Stimulated activated CD4-positive, alpha-beta T cell treated with anti-CD3 and anti-CD28 coated beads, TNF-alpha, amount 100 ng/mL, for 4 hours (primary cell): ENCODE measurements at regions not wholly inside any gene's neighbourhood (a gene's known extent, or its start where the extent isn't known, plus 50 kb on each side); places are given as distances from the start of the nearest gene placed in this dataset.
"Not testable (repeated sequence)": the region's sequence is repeated elsewhere in the genome, so short reads cannot be mapped to it uniquely, and the experiment has no call there.

Experiments used
- DNase-seq, 3 experiments: peaks; one replicate each; pipeline ENCODE4 v3.0.0-alpha.2; 2020; ENCODE audit warnings: low read depth in 3 of 3

DNA sequence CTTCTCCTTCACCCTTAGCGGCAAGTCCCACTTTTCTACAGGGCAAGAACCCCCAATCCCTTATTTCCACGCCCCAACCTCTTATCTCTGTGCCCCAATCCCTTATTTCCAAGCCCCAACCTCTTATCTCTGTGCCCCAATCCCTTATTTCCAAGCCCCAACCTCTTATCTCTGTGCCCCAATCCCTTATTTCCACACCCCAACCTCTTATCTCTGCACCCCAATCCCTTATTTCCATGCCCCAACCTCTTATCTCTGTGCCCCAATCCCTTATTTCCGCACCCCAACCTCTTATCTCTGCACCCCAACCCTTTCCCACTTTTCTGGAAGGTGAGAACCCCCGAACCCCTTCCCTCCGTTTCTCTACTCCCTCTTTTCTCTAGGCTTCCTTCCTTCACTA, 116.1 kb upstream of the GJE1 start:
- not testable (repeated sequence) for DNase-seq

DNA sequence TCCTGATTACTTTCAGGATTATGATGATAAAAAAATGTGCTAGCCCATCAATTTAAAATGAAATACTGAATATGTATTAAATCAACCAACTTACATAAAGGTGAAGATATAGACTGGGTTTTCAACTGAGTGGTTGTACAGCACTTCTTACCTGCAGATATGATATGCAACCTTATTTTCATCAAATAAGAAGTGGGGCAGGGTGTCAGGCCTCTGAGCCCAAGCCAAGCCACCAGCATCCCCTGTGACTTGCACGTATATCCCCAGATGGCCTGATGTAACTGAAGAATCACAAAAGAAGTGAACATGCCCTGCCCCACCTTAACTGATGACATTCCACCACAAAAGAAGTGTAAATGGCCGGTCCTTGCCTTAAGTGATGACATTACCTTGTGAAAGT, 117.3 kb upstream of the GJE1 start:
- not testable (repeated sequence) for DNase-seq

DNA sequence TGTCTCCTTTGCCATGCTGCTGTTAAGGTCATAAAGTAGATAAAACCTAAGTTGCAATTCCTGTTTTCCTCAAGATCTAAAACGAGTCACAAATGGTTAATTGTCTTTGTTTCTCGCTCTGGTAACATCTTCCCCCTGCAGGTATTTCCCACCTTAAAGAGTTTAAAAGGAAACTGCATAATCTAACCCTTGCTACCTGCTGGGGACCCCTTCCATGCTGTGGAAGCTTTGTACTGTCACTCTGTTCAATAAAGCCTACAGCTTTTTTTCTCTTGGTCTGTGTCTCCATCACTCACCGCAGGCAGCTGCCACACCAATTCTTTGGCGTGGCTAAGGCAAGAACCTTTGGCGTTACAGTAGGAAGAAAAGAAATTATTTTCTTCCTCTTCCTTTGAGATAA, 117.7 kb upstream of the GJE1 start:
- DNase-seq: no peak

DNA sequence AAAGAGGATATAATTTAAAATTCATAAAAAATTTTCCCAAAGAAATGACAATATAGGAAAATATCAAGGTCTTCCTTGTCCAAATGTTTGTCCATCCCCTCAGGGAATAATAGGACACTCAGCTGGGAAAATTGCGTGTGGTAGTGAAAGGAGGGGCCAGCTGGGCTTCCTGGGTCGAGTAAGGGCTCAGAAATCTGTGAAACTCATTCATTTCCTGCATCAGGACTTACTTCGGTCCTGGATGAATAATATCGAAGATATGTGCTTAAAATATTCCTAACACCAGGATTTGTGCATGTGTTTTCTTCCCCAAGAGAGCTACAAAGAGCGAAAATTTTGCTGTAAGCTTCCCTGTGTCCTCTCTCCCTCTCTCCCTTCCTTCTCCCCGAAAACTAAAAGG, 118.2 kb upstream of the GJE1 start:
- no peak for DNase-seq

DNA sequence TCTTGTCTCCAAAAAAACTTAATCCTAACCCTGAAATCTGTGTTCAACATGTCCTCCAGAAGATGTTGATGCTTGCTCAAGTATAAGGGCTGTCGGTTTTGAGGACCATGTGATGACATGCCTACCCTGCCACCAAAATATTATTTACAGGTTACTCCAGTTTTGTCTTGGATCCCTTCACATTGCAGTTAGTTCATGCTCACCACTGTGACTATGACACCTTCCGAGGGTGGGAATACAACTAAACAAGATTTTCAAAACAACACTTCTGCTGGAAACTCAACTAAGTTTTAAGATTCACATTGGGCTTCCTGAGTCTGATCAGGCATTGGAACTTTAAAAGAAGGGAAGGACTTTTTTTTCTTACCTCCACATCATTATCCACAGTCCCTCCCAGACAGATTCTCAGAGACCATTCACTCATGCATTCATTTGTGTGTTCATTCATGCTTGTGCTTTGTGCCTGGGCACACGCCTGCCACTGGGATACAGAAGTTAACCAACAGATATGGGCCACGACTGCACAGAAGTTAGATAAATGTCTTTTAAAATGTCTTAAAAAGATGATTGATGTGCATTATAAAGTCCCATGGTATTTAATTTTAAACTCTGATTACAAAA, 118.7 kb upstream of the GJE1 start:
- DNase-seq: no peak

DNA sequence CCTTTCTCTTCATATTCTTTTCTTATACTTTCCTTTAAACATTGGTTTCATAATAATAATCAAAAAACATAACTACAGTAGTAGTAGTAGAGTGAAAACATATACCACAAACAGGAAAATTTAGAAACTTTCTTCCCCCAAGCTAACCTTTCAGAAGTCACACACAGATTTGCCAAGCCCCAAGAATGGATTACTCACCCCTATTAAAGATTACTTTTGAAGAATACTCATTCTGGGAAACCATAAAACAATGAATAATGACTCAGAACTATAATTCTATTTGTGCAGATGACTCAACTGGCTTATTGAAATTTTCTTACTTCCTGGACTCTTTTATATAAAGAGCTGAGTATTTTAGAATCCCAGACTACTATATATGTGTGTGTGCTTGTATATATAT, 119.4 kb upstream of the GJE1 start:
- DNase-seq: no peak

DNA sequence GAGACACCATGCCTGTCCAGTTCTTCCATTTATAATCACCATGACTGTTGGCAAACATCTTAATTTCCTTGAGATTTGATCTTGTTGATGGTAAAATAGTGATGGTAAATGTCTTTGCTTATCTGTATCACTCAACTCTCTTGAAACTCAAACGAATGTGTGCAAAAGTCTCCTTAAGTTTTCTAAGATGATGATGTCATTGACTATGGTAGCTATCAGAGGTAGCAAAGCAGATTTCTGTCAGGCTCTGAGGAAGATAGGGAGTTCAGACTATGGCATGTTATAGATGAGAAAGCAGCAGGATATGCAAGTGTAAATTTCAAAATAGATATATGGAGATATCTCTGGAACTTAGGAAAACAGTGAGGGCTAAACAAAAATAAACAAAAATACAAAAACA, 121.0 kb upstream of the GJE1 start:
- no peak for DNase-seq

DNA sequence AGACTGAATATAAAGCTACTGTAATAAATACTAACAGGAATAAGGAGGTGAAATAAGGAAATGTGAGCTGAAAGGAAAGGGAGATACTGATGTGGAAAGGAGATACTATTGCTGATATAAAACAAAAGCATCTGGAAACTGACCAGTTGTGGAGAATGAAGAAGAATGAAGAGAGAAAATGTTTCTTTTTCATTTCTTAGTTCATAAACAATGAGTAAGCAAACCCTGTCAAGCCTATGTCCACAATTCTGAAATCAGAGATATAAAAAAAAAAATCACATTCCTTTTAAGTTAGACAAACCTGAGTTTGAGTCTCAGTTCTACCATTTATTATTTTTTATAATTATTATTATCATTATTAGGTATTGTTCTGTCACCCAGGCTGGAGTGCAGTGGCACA, 121.6 kb upstream of the GJE1 start:
- DNase-seq: no peak

DNA sequence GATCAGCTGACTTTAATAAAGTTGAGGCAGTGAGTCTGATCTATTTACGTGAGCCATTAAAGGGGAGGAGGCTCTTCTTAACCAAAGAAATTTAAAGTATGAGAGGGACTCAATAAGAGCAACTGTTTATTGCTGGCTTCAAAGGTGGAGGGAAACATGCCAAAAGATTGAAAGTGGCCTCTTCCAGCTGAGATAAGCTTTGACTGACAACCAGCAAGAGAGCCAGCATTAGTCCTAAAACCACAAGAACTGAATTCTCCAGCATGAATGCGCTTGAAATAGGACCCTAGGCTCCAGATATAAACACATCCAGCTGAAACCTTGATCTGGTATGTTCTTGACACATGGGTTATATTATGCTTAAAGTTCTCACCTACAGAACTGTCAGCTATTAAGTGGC, 123.1 kb upstream of the GJE1 start:
- no peak for DNase-seq

DNA sequence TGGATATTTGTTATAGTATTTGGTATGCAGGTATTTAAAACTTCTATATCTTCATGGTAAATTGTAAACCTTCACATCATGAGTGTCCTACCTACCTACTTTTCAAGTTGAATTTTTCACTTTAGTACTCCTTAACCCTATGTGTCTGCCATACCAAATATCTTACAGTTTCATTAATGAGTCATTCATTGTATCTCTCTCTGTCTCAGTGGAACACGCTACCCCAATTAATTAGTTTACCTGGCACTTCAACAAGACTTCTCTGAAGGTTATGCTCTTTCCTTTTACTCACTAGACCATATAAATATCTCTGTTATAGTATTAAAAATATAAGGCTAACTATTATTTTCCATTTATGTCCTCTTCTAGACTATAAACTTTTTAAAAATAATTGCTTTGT, 123.9 kb upstream of the GJE1 start:
- no peak for DNase-seq

DNA sequence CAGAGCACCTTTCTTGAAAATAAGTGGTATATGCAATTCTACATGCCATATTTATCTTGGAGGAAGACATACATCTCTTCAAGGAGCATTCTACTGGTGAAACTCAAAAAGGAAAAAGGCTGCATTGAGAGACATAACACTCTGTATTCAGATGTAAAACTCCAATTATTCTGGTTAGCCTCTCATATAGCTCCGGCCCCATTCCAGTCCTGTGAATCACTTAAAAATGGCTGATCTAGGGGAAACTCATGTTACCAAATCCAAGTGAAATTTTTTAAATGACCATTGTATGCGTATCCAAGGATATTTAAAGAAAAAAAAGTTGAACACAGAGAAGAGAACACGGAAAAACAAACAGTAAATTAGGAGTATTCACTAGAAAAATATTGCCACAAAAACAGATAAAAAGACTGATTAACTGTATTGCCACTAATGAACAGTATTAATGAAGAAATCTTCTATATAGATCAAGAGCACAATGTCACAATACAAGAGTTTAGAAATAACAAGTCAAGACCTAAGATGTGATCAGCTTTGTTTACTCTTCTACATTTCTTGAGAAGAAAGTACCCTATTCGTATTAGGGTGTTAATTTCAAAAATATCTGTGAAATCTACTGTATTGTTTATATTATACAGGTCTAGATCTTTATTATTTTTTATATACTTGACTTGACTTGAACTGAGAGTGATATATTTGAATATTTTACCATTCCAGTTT, 124.5 kb upstream of the GJE1 start:
- no peak for DNase-seq

DNA sequence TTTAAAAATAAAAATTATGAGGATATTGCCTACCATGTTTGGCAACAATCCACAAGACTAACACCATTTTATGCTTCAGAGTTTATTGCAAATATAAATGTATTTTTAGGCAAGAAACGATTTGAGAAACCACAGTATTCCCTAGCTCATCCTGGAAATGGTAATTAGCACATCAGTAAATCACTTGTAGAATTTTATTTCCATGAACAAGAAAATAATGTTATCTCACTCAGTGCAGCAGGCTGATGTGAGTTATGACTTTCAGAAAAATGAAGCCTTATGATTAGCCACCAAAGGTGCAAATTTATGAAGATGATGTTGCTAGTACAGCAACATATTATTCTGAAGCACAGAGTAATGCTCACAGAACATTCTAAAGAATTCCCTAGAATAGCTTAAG, 127.7 kb upstream of the GJE1 start:
- no peak for DNase-seq

DNA sequence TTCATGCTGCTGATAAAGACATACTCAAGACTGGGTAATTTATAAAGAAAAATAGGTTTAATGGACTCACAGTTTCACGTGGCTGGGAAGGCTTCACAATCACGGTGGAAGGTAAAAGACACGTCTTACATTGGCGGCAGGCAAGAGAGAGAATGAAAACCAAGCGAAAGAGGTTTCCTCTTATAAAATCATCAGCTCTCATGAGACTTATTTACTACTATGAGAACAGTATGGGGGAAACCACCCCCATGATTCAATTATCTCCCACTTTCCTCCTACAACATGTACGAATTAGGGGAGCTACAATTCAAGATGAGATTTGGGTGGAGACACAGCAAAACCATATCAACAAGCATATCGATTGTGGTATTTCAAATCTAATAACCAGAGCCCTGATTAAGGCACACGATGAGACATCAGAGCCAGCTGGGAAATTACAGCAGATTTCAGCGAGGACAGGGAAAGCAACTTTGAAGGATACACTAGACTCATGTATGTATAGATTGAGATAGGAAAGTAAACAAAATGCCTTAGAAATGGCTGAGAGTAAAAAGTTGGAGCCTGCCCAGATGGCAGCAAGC, 129.8 kb upstream of the GJE1 start:
- no peak for DNase-seq

DNA sequence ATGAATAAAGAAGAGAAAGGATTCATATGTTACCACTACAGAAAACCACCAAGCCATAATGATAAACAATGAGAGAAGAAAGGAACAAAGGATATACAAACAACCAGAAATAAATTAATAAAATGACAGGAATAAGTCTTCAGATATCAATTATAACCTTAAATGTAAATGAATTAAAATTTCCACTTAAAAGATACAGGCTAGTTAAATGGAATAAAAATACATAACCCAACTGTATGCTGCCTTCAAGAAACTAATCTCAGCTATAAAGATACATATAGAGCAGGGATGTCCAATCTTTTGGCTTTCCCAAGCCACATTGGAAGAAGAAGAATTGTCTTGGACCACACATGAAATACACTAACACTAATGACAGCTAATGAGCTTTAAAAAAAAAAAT, 135.9 kb upstream of the GJE1 start:
- DNase-seq: no peak

DNA sequence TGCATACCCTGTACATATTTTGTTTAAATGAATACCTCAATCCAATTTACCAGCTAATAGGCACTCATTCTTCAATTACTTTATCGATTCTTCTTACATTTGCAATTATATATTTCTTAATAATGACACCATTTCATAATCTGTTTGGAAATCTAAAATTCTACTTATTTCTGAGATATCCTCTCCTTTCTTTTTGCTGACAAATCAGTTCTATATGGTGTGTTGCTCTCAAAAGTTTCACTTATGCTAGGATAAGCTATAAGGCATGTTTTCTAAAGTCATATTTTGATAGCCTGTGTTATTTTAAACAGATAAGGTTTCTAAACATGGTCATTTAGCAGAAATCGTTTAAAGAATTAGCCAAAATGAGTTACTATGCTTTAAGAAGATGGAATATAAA, 140.6 kb upstream of the GJE1 start:
- no peak for DNase-seq

DNA sequence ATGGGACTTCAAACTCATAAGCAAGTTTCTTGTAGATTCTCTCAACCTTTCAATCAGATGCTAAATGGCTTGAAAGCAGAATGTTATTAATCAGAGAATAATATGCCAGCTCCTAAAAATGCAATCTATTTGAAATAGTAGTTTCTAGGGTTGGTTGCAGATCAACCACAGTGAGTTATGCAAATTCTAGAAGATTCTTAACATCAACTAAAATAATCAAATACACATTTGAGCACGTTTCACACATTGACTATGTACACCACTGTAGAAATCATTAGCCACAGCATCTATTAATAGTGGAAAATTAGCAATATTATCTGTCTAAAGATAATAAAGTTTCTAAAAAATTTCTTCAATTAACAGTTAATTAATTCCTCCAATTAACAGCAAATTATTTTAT, 141.9 kb upstream of the GJE1 start:
- no peak for DNase-seq

DNA sequence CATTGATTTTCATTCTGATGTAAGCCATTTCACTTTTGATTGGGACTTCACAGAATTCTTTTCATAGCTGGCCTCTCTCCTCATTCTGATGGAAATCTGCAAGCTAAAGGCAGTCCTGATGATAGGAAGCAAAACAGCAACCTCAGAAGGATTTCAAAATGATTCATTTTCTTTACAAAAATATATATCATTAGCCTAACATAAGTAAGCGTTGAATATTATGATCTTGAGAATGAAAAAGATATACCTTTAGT, 143.1 kb upstream of the GJE1 start:
- DNase-seq: no peak

DNA sequence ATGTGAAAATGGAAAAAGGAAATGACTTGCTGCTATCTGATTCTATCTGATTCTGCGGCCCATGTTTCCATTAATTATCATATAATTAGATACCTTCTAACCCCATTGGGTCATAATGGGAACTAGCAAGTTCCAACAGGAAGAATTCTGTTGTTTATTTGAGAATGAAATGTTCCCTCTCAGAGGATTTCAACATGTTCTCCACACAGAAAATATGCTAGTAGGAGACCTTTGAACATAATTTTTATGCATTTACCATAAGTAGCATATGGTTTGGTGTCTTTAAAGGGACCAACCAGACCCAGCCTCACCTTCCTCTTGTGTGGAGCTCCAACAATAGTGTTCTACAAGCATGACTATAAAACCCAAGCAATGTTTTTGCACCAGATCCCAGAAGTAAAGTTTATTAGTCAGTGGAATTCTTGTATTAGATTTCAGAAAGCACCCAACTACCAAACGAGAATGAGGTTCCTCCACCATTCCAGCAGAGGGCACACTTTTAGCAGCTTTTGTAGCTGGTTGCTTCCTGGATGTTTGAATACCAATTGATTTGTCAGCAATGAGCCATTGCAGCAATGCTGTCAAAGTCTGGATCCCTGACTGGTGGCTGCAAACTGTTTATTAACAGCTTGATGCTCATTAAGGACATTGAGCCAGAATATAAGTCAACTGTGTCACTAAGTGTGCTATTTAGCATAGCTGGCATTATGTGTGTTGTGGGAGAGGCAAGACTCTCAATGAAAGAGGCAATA, 143.6 kb upstream of the GJE1 start:
- DNase-seq: no peak

DNA sequence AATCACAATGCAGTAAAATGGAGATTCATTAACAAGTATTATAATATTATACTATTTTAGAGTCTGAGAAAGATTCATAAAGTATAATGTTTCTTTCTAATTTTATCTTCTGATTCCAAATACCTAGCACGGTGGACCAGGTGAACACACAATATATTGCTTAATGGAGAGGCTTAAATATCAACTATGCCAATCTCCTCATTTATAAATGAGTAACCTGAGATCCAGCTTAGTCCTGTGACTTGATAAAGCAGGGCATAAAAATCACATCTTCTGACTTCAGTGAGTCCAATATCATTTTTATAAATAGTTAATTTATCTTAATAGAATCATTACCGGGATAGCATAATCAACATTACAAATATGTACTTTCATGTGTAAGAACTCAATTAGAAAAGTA, 144.4 kb upstream of the GJE1 start:
- no peak for DNase-seq

DNA sequence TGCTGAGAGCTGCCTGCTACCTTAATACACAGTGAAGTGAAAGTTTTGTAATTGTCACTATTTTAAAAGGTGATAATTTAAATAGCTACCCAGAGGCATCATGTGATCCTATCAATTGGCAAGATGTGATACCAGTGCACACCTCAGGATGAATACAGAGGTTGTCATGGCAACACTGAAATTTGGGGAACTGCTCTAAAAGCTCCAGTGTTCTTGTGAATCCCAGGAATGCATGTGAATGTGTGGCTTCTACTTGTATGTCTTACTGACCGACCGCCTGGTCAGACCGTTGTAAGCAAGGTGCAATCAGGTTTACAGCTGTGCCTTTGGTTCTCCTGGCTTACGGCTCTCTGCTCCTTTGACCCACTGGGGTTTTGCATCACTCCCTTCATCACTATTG, 146.3 kb upstream of the GJE1 start:
- no peak for DNase-seq

DNA sequence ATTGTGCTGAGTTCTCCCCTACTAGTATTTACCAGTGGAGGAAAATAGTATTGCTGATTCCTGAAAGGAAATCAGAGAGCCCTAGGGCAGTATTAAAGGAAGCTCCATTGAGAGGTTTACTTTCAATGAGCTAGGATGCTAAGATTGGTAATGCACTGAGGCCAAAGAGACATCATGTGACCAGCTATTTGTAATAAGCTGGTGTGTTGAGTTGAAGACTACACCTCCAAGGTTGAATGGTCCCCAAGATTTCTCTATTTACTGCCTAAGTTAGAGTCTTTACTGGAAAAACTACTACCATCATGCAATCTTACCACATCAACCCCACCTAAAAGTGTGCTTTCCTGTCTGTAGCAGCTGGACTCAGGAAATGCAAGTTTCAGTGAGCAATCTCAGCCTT, 151.5 kb upstream of the GJE1 start:
- DNase-seq: no peak

DNA sequence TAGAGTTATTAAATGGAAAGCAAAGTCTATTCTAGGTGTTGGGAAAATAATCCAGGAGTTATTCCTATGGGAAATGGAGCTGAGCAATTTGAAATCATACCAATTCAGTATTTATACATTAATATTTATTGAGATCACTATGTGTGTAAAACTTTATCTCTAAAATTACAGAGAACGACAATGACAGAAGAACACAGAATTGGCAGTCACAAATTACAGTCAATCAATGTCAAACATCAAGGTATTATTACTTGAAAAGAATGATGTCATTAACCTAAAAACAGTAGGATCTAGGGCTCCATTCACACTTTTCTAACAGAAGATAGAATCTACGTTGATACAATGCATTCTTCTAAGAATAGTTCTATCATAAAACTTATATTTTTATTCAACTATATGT, 154.9 kb upstream of the GJE1 start:
- DNase-seq: no peak

DNA sequence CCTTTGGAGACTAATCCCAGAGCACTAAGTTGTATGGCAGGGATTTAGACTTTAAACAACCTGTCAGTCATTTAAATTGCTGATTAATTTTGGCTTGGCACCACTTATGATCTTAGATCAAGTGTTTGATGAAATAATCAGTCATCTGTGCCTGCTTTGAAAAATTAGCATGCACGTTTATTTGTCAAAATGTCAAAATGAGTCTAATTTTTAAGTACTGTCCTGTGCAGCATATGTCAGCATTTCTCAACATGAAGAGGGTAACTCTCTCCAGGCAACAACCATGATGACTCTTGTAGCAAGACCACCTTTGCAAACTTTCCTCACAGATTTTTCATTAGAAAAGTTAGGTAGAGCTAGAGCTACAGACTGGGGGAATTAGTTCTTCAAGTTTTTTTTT, 155.7 kb upstream of the GJE1 start:
- DNase-seq: no peak
